OCI-LY7 (cell line): ENCODE measurements at regions not wholly inside any gene's neighbourhood (a gene's known extent, or its start where the extent isn't known, plus 50 kb on each side); places are given as distances from the start of the nearest gene placed in this dataset.

Experiments used
- BruUV-seq: library from RNA; stranded (reverse); fragments of 400-500 nt; replicated peaks from 2 replicates; lab custom pipeline; 2021; lab: Mats Ljungman, UMichigan
- CTCF ChIA-PET: fragments of 300-600 bp; sonication (Branson Sonifier 250); formaldehyde crosslinking; loops from one replicate; lab custom pipeline; 2022; ENCODE audit warnings: antibody characterized with exemption; ENCODE audit not compliant: unreplicated experiment; lab: Charles Lee
- POLR2A ChIA-PET: fragments of 300-600 bp; sonication (Branson Sonifier 250); formaldehyde crosslinking; loops from one replicate; lab custom pipeline; 2022; ENCODE audit warnings: antibody characterized with exemption; lab: Charles Lee
- DNase-seq: peaks from one replicate; pipeline ENCODE4 v3.0.0-alpha.2; 2015; ENCODE audit warnings: low spot score
- H2AFZ ChIP-seq: fragments of 200-600 bp; sonication (generic), shearing (Covaris generic); 2 replicates; pipeline ENCODE4 v1.6.1; 2014; ENCODE audit warnings: mild to moderate bottlenecking, antibody characterized with exemption, low read length, moderate library complexity
- H3K27ac ChIP-seq: fragments of 200-600 bp; sonication (generic); 2 replicates; pipeline ENCODE4 v1.5.1; 2014; ENCODE audit warnings: mixed run types, low read depth, mild to moderate bottlenecking, moderate library complexity, low read length, inconsistent platforms; ENCODE audit not compliant: poor library complexity, severe bottlenecking
- H3K36me3 ChIP-seq: fragments of 200-600 bp; sonication (generic); 2 replicates; pipeline ENCODE4 v1.6.1; 2014; ENCODE audit warnings: mild to moderate bottlenecking, antibody characterized with exemption, low read length, moderate library complexity, mixed read lengths; ENCODE audit not compliant: insufficient read depth
- H3K4me1 ChIP-seq: fragments of 200-600 bp; sonication (generic); 2 replicates; pipeline ENCODE4 v1.5.1; 2014; ENCODE audit warnings: mild to moderate bottlenecking, low read length; ENCODE audit not compliant: insufficient read depth, poor library complexity, severe bottlenecking
- H3K4me2 ChIP-seq: fragments of 200-600 bp; sonication (generic); 2 replicates; pipeline ENCODE4 v1.6.1; 2014; ENCODE audit warnings: mild to moderate bottlenecking, low read length
- H3K4me3 ChIP-seq: fragments of 200-600 bp; sonication (generic); 2 replicates; pipeline ENCODE4 v1.5.1; 2014; ENCODE audit warnings: mild to moderate bottlenecking, low read depth, low read length; ENCODE audit not compliant: poor library complexity, severe bottlenecking
- H3K79me2 ChIP-seq: fragments of 200-600 bp; sonication (generic); 2 replicates; pipeline ENCODE4 v1.6.1; 2016; ENCODE audit warnings: low read depth, mild to moderate bottlenecking, low read length, moderate library complexity, mixed read lengths; ENCODE audit not compliant: insufficient read depth
- H3K9me2 ChIP-seq: fragments of 200-600 bp; sonication (generic); 2 replicates; pipeline ENCODE4 v1.6.1; 2016; ENCODE audit warnings: mild to moderate bottlenecking, low read length, mixed read lengths; ENCODE audit not compliant: insufficient read depth
- H3K9me3 ChIP-seq: fragments of 200-600 bp; sonication (generic); 2 replicates; pipeline ENCODE4 v1.6.1; 2014; ENCODE audit warnings: mild to moderate bottlenecking, mixed run types, low read length, mixed read lengths
- H4K20me1 ChIP-seq: fragments of 200-600 bp; sonication (generic); 2 replicates; pipeline ENCODE4 v1.6.1; 2014; ENCODE audit warnings: mild to moderate bottlenecking, antibody characterized with exemption, low read length, moderate library complexity, mixed read lengths; ENCODE audit not compliant: insufficient read depth
- CTCF ChIP-seq: fragments of 200-600 bp; sonication (generic); conservative IDR thresholded peaks from 2 replicates; pipeline ENCODE4 v1.5.1; 2014; ENCODE audit warnings: mild to moderate bottlenecking, antibody characterized with exemption, low read length, moderate library complexity, mixed read lengths
- EZH2phosphoT487 ChIP-seq: fragments of 200-600 bp; sonication (generic); IDR thresholded peaks from 2 replicates; pipeline ENCODE4 v1.6.1; 2018; ENCODE audit warnings: low read depth, borderline replicate concordance, mild to moderate bottlenecking, mixed run types, antibody characterized with exemption, low read length, moderate library complexity, mixed read lengths
- intact Hi-C: fragments of 100-400 bp; cut with micrococcal nuclease; formaldehyde crosslinking; loops from one replicate; pipeline ENCODE4 v1.10.0; 2022; ENCODE audit not compliant: unreplicated experiment

GRCh38 chr7:155908385-155908784 lies 96.1 kb upstream of the SHH start:
- H4K20me1 ChIP-seq: no peaks in the 10 kb centered on the region
- no peaks in the 10 kb centered on the region for H3K9me3 ChIP-seq
- BruUV-seq: no TSS peak
- no peaks in the 10 kb centered on the region for H3K79me2 ChIP-seq
- no peaks in the 10 kb centered on the region for H3K36me3 ChIP-seq
- intact Hi-C loops: no loop called here
- no peak overlapping the region for H2AFZ ChIP-seq
- ChIA-PET POLR2A (no interaction called here), CTCF (no interaction called here)
- H3K4me1 ChIP-seq: no peaks in the 10 kb centered on the region
- no peak for DNase-seq
- H3K27ac ChIP-seq: no peak overlapping the region
- no peak overlapping the region for H3K4me2 ChIP-seq
- TF ChIP-seq CTCF (no peak), EZH2phosphoT487 (no peak)
- no peak overlapping the region for H3K4me3 ChIP-seq
- no peaks in the 10 kb centered on the region for H3K9me2 ChIP-seq

GRCh38 chr7:155907450-155908200 lies 95.4 kb upstream of the SHH start:
- Histone ChIP-seq H3K79me2 (no peaks in the 10 kb centered on the region), H4K20me1 (no peaks in the 10 kb centered on the region), H3K4me3 (no peak overlapping the region), H3K4me1 (no peaks in the 10 kb centered on the region), H3K4me2 (no peak overlapping the region), H3K9me2 (no peaks in the 10 kb centered on the region), H3K27ac (no peak overlapping the region), H3K36me3 (no peaks in the 10 kb centered on the region), H2AFZ (no peak overlapping the region), H3K9me3 (no peaks in the 10 kb centered on the region)
- BruUV-seq: no TSS peak
- no peak for TF ChIP-seq CTCF
- no peak for TF ChIP-seq EZH2phosphoT487
- ChIA-PET POLR2A (interaction anchor here (0.6 kb wide), 1 partner anchor 27 kb away, joined by 4 read pairs; no protein-coding TSS in a partner anchor), CTCF (no interaction called here)
- DNase-seq: no peak
- intact Hi-C loops: no loop called here

- no peak overlapping the region for H3K4me2 ChIP-seq
- no TSS peak for BruUV-seq
Observed at GRCh38 chr7:155901176-155901575, 88.9 kb upstream of the SHH start.

More at GRCh38 chr7:155901176-155901575, 88.9 kb upstream of the SHH start:
- no peak overlapping the region for H2AFZ ChIP-seq
- H3K4me3 ChIP-seq: no peak overlapping the region
- ChIA-PET CTCF (no interaction called here), POLR2A (interaction anchor here (0.5 kb wide), 1 partner anchor 381 kb away, joined by 3 read pairs; no protein-coding TSS in a partner anchor)
- intact Hi-C loops: no loop called here
- H3K9me2 ChIP-seq: no peaks in the 10 kb centered on the region
- H4K20me1 ChIP-seq: no peaks in the 10 kb centered on the region
- TF ChIP-seq EZH2phosphoT487: no peak
- TF ChIP-seq CTCF: no peak
- no peaks in the 10 kb centered on the region for H3K4me1 ChIP-seq
- H3K27ac ChIP-seq: no peak overlapping the region
- H3K9me3 ChIP-seq: no peaks in the 10 kb centered on the region
- DNase-seq: no peak
- no peaks in the 10 kb centered on the region for H3K36me3 ChIP-seq
- H3K79me2 ChIP-seq: no peaks in the 10 kb centered on the region
